Cardiac muscle cell (in vitro differentiated cells and primary cell): ENCODE measurements at regions not wholly inside any gene's neighbourhood (a gene's known extent, or its start where the extent isn't known, plus 50 kb on each side); places are given as distances from the start of the nearest gene placed in this dataset.
A peak's percentile ranks its signal among the peaks of the same experiment; 100 is the strongest.

Source experiments
- DNase-seq, 2 donors: peaks; one replicate each; pipeline versions ENCODE4 v3.0.0 to v3.0.0-alpha.2; 2010 to 2017; ENCODE audit warnings: low read depth in 1 of 2, low spot score in 1 of 2
- H3K27ac ChIP-seq: fragments of 200-600 bp; sonication (generic); 2 replicates; pipeline ENCODE4 v1.5.1; 2016
- H3K27me3 ChIP-seq: fragments of 200-600 bp; sonication (generic); 2 replicates; pipeline ENCODE4 v1.6.0; 2016; ENCODE audit warnings: control low read depth
- H3K36me3 ChIP-seq: fragments of 200-600 bp; sonication (generic); 2 replicates; pipeline ENCODE4 v1.5.1; 2016; ENCODE audit warnings: control low read depth
- H3K4me1 ChIP-seq: fragments of 200-600 bp; sonication (generic); 2 replicates; pipeline ENCODE4 v1.8.1; 2017; ENCODE audit warnings: low read depth, mild to moderate bottlenecking, mixed run types
- H3K4me3 ChIP-seq: fragments of 200-600 bp; sonication (generic); 2 replicates; pipeline ENCODE4 v1.5.1; 2016; ENCODE audit warnings: mild to moderate bottlenecking
- H3K9me3 ChIP-seq: fragments of 200-600 bp; sonication (generic); 2 replicates; pipeline ENCODE4 v1.5.1; 2017; ENCODE audit warnings: low read depth, mild to moderate bottlenecking, control low read depth
- TF ChIP-seq, protein P1 (sequence below): IDR thresholded peaks from 2 replicates; pipeline ENCODE4 v1.5.1; 2012; ENCODE audit warnings: low read depth, mild to moderate bottlenecking, low read length

- Histone ChIP-seq H3K27me3 (no peaks in the 10 kb centered on the region), H3K36me3 (no peaks in the 10 kb centered on the region), H3K4me3 (no peak overlapping the region), H3K27ac (no peak overlapping the region), H3K4me1 (no peaks in the 10 kb centered on the region), H3K9me3 (no peaks in the 10 kb centered on the region)
- TF ChIP-seq, protein P1, sequence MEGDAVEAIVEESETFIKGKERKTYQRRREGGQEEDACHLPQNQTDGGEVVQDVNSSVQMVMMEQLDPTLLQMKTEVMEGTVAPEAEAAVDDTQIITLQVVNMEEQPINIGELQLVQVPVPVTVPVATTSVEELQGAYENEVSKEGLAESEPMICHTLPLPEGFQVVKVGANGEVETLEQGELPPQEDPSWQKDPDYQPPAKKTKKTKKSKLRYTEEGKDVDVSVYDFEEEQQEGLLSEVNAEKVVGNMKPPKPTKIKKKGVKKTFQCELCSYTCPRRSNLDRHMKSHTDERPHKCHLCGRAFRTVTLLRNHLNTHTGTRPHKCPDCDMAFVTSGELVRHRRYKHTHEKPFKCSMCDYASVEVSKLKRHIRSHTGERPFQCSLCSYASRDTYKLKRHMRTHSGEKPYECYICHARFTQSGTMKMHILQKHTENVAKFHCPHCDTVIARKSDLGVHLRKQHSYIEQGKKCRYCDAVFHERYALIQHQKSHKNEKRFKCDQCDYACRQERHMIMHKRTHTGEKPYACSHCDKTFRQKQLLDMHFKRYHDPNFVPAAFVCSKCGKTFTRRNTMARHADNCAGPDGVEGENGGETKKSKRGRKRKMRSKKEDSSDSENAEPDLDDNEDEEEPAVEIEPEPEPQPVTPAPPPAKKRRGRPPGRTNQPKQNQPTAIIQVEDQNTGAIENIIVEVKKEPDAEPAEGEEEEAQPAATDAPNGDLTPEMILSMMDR, result no peak
- DNase-seq, result no peak
These were observed 763.7 kb upstream of the POM121L12 start for GRCh38 chr7:52271703-52272102.

- Histone ChIP-seq H3K27ac (no peak overlapping the region), H3K4me1 (no peaks in the 10 kb centered on the region)
- TF ChIP-seq, protein P1, result no peak
These were observed 765.1 kb upstream of the POM121L12 start for GRCh38 chr7:52270301-52270700.

GRCh38 chr7:52269669-52270068 lies 765.8 kb upstream of the POM121L12 start:
- Histone ChIP-seq H3K27me3 (no peaks in the 10 kb centered on the region), H3K27ac (no peak overlapping the region), H3K36me3 (no peaks in the 10 kb centered on the region), H3K9me3 (no peaks in the 10 kb centered on the region), H3K4me3 (no peak overlapping the region), H3K4me1 (no peaks in the 10 kb centered on the region)
- no peak for DNase-seq
- TF ChIP-seq, protein P1, result no peak

More at GRCh38 chr7:52270301-52270700, 765.1 kb upstream of the POM121L12 start:
- DNase-seq, result peak in 1 of 2 donors; percentile 5
- H3K9me3 ChIP-seq, result no peaks in the 10 kb centered on the region
- H3K4me3 ChIP-seq, result no peak overlapping the region
- no peaks in the 10 kb centered on the region for H3K36me3 ChIP-seq
- H3K27me3 ChIP-seq, result no peaks in the 10 kb centered on the region

GRCh38 chr7:52261057-52261456 lies 774.4 kb upstream of the POM121L12 start:
- Histone ChIP-seq H3K9me3 (no peaks in the 10 kb centered on the region), H3K4me1 (peaks cover 6% of the 10 kb centered on the region), H3K4me3 (no peak overlapping the region), H3K27me3 (no peaks in the 10 kb centered on the region), H3K27ac (no peak overlapping the region), H3K36me3 (no peaks in the 10 kb centered on the region)
- TF ChIP-seq, protein P1, result no peak
- DNase-seq, result no peak

GRCh38 chr7:52260046-52260665 lies 775.3 kb upstream of the POM121L12 start:
- Histone ChIP-seq H3K27me3 (no peaks in the 10 kb centered on the region), H3K4me1 (peaks cover 6% of the 10 kb centered on the region), H3K4me3 (no peak overlapping the region), H3K27ac (no peak overlapping the region), H3K9me3 (no peaks in the 10 kb centered on the region), H3K36me3 (no peaks in the 10 kb centered on the region)
- TF ChIP-seq, protein P1, result no peak
- DNase-seq, result peak in 1 of 2 donors; percentile 48

DNA sequence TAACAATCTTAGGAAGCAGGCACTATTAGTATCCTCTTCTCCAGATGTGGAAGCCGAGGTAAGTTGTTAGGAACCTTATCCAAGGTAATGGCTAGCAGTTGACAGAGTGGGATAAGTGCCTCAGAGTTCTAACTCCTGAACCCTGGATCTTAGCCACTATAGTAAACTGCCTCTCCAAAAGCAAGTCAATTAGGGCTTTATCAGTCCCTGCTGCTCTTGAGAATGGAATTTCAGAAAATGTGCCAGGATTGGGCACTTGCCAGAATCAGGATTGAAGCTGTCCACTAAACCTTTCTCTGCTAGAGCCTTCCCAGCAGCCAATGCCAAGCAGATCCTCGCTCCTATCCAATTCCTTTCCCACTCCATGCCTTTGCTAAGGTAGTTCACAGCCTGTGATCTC lies 777.5 kb upstream of the POM121L12 start:
- TF ChIP-seq, protein P1, result no peak
- no peak overlapping the region for H3K4me3 ChIP-seq
- H3K9me3 ChIP-seq, result no peaks in the 10 kb centered on the region
- no peaks in the 10 kb centered on the region for H3K27me3 ChIP-seq
- DNase-seq, result peak in 1 of 2 donors; percentile 46
- H3K36me3 ChIP-seq, result no peaks in the 10 kb centered on the region
- H3K27ac ChIP-seq, result peak overlapping the region; percentile 9
- H3K4me1 ChIP-seq, result peaks cover 6% of the 10 kb centered on the region
